HG03103 (cell line): ENCODE measurements at regions not wholly inside any gene's neighbourhood (a gene's known extent, or its start where the extent isn't known, plus 50 kb on each side); places are given as distances from the start of the nearest gene placed in this dataset.

Experiments
- ATAC-seq: cut with Tn5 transposase; IDR thresholded peaks from one replicate; pipeline ENCODE4 v1.9.1; 2021; ENCODE audit warnings: low read depth; ENCODE audit not compliant: unreplicated experiment

DNA sequence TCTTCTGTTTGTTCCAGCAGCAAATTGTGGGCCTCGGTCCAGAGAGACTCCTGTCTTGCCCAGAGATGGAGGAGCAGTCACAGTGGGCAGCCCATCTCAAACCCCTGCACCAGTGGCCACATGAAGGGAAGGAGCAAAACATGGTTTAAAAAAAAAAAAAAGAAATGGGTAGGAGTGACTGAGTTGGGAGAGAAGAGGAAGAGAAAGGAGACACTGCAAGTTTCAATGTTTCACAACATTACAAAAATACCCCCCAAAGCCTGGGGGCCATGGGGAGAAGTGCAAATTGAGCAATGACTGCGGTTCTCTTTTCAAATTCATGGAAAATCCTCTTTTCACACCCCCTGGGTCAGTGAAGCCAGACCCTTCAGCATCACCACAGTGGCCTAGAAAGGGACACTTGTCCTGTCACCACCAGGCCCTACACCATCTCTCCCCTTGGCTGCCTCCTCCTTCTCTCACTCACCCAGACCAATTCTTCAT is 117.1 kb downstream of the ZFP36L2 start:
- ATAC-seq: no peak

DNA sequence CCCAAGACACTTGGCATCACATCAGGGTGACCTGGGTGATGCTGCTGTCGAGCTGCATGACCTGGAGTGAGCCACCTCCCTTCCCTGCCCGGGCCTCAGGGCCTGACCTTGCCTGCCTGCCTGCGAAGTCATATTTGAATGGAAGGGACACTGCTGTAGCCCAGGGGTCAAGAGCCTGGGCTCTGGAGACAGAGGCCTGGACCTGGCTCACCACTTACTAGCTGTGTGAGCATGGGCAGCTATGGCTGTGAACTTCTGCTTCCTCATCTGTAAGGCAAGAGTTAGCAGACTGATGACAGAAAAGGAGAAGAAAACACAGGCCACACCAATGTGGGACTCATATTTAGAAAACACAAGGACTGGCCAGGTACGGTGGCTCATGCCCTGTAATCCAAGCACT is 118.7 kb downstream of the ZFP36L2 start:
- no peak for ATAC-seq

DNA sequence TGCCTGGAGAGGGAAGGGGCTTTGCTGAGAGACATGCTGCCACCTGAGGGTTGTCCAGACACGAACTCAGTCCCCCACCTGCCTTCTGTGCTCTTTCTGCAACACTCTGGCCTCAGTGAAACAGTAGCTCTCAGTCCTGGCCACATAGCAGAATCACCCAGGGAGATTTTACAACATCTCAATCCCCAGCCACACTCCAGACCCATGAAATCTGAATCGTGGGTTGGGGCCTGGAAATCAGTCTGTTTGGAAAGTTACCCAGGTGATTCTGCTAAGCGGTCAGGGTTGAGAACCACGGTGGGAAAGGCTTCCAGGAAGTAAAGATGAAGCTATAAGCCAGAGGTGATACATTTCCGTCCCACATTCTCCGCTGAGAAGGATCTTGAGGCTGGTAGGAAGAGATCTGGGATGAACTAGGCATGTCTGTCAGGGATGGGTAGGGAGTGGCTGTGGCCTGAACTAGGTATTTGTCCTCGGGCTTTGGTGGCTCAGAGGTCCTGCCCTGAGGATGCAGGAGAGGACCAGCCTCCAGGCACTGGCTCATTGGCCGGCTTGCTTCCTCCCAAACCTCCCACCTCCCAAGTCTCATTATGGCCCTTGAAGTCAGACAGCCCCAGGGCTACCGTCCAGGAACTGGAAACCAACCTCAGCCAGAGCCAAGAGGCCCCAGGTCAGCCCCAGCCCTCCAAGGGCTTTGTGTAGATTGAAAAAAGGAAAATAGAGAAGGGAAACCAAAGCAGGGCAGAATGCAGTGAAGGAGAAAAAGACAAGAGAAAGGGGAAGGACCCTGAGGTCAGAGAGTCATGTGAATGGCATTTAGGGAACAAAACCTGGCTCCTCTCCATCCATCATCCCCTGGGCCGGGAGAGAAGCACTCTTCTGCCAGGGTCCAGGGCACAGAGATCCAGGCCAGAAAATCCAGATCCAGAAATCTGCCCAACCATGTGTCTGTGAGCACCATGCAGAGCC is 119.6 kb downstream of the ZFP36L2 start:
- ATAC-seq: no peak

DNA sequence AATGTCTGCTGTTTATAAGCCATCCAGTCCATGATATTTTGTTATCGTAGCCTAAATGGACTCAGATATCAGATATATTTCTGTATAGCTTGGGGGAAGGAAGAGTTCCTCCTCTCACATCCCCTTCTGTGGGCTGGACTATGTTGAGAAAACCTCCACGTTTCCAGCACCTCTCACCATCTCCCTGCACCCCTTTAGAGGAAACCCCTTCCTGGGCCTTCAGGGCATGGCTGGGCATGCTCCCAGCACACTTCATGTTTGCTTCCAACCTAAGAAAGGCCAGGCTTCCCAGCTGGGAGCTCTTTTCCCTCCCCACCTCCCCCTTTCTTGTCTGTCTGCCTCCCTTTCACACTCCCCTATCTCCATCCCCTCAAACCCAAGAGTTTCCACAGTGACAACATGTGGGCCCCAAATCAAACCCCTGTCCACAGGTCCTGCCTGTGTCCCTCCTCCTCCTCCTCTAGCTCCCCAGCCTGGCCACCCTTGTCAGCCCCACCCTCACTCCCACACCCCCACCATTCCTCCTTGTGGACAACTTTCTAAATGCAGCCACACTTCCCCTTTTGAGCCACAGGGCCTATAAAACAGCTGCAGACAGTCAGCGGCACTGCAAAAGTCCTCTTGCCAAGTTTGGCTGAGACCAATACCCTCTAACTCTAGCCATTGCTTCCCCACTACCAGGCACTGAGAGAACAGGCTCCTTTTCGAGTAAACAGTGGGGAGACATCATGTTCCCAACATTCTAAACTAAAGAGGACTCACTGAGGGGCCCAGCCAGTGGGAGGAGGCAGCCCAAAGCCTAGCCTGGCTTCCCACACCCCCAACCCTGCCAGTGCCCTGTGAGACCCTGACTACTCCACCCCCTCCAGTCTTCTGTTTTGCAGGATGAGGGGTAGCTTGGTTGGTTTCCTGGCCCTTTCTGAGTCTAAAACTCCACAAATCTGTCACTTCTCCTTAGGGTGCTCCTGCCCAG is 120.5 kb downstream of the ZFP36L2 start:
- ATAC-seq: no peak

DNA sequence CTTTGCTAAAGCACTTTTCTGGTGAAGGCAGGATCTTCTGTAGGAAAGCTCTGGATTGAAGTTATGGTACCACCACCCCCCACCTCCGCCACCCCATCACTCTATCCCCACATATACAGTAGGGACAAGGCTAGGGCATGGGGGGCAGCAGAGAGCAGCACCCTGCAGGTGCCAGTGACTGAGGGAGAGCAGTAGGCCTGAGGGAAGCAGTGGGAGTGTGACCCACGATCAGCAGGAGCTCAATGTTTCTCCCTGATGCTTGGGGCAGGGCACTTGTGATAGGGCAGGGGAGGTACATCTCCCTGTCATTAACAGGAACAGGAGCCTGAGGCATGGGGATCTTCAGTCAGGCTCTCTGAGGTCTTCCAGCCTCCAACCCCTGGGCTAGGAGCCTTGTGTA is 121.6 kb downstream of the ZFP36L2 start:
- no peak for ATAC-seq

DNA sequence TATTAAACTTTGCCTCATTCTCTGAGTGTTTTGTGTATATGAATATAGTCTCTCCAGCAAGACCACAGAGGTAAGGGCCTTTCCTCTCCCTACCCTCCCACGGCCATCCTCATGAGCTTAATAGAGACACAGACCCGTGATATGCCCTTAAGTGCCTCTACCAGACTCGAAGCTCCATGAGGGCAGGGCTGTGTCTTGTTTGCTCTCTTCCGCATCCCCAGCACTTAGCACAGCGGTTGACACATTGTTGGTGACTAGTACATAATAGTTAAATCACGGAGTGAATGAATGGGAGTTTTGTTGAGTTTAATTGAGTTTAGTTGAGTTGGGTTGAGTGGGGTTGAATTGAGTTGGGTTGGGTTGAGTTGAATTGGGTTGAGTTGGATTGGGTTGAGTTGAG is 122.3 kb downstream of the ZFP36L2 start:
- ATAC-seq: no peak

DNA sequence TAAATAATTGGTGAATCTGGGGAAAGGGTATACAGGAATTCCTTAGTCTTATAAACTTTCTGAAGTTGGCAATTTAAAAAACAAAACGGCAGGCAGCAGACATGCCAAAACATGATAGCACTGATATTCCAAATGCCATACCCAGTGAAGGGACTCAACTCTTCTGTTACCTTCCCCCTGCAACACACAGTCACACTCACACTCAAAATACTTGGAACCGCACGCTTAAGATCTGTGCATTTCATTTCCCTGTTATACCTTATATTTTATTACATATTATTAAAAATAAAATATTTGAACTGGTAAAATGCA is 123.4 kb downstream of the ZFP36L2 start:
- ATAC-seq: no peak

DNA sequence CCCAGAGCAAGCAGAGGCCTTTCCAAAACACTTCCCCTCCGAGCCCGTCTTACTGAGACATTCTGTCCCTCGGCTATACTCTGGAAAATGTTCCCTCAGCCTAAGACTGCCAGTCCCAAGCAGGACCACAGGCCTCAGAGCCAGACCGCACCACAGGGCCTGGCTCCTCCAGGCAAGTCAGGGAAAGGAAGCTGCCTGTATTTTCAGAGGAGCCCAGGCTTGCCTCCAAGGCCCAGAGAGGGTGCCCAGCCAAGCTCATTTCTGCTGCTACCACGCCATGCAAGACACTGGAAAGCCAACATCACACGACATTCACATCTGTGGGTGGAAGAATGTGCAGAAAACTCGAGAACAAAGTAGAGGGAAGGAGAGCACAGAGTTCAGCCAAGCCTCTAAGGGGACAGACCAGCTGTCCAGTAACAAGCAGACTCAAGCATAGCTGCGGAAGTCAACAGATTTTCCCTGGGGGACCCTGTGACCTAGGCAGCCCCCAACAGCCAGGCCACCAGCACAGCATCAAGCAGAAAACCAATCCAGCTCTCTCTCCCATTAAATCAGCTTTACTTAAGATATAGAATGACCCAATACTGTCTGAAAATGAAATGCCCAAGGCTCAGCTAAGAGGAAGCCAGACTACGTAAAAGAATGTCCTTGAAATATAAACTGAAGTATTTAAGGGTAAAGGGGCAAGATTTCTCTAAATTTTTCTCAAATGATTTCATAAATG is 123.9 kb downstream of the ZFP36L2 start:
- no peak for ATAC-seq

DNA sequence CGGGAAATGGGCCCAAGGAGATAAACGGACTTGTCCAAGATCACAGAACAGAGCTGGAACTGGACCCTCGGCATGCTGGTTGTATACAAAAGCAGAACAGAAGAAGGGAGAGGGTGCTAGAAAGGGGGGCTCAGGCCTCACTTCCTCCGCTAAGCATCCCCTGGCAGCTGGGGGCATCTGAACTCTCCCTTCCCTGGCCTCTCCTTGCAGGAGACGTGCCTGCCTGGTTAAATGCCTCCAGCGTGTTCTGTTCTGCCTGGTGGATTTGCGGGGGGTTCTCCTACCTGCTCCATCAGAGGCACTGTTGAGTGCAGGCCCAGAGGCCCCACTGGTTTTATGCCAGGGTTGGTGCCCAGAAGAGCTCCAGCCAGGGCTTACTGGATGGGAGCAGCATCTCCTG is 124.7 kb downstream of the ZFP36L2 start:
- no peak for ATAC-seq

DNA sequence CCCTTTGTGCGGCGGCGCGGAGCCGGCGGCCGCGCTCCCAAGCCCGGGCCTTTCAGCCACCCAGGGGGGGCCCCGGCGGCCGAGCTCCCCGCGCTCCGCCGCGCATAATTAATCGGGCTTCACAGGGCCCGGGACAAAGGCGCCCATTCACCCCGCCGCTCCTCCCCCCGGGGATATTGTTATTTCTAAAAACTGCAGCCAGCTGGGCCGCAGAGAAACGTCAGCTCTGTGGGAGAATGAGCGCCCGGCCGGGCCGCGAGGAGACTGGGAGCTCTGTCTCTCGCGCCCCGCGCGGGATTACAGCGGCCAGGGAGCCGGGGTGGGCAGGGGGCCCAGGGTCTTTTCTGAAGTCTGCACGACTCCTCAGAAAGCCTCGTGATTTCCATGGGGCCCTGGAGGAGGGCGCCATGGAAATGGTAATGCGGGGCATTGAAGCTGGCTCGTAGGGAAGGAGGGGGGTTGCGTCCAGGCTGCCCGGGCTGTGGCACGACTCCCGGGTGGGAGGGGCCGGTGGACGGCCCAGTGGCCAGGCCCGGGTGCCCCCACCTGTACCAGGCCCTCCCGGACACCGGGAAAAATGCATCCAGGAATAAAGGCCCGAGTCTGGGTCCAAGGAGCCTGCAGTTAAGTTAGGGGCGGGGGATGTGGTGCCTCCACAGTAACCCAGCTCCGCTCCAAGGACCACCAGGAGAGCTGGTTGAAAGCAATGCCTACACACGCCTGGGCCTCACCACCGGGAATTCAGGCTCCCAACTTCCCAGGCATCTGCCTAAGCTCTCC is 125.3 kb downstream of the ZFP36L2 start:
- ATAC-seq: no peak

DNA sequence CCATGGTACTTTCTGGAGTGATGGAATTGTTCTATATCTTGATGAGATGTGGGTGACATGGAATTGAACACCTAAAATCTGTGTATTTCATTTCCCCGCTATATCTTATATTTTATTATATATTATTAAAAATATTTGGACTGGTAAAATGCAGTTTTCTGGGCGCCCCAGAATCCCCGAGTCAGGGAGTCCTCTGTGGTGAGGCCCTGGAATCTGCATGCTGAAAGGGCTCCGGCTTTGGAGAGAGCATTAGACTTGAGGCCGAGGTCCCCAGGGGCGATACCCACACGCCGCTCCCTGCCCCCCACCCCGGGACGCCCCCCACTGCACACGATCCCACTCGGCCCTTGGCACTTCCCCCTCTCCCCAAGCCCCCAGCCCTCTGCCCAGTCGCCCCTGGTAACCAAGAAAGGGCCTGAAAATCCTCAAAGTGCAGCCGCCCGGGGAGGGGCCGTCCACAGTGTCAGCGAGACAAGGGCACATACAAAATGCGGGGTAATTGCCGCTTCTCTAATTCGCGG is 126.0 kb downstream of the ZFP36L2 start:
- ATAC-seq: no peak

DNA sequence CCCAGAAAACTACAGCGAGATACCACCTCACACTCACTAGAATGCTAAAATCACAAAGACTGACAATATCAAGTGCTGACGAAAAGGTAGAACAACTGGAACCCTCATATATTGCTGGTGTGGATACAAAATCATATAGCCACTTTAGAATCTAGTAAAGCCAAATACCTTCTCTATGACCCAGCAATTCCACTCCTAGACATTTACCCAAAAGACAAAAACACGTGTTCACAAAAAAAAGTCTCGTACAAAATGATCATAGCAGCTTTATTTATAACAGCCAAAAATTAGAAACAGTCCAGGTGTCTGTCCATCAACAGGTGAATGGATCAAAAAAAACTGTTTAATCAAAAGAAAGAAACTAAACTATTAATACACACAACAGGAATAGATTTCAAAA is 126.6 kb downstream of the ZFP36L2 start:
- no peak for ATAC-seq

DNA sequence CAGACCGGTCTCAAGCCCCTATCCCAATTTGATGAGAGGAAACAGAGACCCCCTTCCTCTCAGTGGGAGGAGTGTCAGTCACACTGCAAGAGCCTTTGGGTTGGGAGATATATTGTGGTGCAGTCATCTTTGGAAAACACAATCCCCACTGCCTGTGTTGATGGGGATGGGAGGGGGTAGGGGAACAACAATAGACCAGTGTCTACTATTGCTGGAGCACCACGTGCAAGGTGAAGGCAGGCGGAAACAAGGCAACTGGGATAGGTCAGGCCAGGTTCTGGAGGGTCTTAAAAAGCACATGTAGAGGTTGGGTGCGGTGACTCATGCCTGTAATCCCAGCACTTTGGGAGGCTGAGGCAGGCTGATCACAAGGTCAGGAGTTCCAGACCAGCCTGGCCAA is 127.9 kb downstream of the ZFP36L2 start:
- ATAC-seq: no peak

DNA sequence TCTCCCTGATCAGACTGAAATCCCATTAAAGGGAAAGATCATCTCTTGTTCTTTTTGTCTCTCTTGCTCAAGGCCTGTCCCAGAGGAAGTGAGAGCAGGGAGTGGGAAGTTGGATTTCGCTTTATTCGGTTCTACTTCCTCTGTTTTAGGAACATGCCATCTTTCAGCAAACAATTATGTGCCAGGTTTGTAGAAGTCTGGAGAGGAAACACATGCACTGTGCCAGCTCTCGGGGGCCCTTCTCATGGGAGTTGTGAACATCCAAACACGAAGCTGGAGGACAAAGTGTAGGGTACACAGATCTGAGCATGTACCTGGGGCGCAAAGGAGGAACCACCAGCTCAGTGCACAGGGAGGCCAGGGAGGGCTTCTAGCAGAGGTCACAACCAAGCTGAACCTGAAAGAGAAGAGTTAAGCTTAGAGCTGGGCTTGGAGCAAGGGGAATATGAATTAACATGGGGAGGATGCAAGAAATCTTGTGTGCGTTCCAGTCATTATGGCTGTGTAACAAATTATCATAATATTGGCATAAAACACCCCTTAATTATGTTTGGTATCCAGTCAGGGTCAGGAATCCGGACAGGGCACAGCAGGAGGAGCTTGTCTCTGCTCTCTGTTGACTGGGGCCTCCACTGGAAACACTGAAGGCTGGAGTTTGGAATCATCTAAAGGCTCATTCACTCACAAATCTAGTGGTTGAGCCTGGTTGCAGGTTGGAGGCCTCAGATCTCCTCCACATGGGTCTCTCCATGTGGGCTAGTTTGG is 128.6 kb downstream of the ZFP36L2 start:
- ATAC-seq: no peak

DNA sequence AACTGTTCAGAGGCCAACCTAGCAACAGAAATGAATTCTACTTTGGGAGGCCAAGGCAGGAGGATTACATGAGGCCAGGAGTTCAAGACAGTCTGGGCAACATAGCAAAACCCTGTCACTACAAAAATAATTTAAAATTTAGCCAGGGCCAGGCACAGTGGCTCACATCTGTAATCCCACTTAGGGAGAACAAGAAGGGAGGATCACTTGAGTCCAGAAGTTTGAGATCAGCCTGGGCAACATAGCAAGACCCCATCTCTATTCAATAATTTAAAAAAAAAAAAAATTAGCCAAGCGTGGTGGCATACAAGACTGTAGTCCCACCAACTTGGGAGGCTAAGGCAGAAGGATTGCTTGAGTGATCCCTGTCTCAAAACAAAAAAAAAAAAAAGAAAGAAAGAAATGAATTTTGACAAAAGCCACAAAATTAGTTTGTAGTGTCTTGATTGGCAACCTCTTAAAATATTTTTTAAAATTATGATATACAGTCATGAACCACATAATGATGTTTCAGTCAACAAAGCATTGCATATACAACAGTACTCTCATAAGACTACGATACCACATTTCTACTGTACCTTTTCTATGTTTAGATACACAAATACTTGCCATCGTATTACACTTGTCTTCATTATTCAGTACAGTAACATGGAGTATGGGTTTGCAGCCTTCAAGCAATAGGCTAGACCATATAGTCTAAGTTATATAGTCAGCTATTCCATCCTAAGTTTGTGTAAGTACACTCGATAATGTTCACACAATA is 130.7 kb downstream of the ZFP36L2 start:
- no peak for ATAC-seq

DNA sequence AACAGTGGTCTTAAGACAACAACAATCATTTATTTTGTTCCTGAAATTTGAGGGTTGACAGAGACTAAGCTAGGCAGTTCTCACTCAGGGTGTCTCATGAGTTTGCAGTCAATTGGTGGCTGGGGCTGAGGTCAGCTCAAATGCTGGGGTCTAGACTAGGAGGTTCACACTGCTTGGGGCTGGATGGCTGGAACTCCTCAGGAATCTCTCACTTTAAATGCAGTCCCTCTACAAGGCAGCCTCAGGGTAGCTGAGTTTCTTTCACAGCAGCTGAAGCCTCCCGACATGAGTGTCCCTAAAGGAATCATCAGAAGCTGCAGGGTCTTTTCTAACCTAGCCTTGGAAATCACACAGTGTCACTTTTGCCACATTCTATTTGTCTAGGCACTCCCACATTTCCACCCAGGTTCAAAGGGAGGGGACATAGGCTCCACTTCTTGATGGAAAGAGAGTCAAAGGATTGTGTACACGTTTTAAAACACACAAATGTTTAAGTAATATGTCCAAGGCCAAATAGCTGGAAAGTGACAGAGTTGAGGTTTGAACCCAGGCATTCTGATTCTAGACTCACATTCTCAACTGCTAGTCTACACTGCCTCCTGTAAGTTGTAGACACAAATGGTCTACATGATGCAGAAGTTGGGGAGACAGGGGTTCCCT is 133.8 kb downstream of the ZFP36L2 start:
- no peak for ATAC-seq

DNA sequence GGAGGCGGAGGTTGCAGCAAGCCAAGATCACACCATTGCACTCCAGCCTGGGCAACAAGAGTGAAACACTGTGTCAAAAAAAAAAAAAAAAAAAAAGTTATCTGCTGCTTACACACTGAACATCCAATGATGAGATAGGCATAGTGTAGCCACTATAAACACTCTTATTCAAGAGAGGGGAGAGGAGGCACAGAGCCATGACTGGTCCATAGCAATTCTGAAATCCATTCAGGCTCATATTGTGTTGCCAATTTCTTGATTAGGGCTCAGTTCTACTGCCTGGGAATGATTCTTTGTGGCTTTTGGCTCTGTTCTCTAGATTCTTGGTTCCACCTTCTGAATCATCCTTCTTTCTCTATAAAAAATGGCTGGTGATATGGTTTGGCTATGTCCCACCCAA is 136.1 kb downstream of the ZFP36L2 start:
- ATAC-seq: no peak
